ENCODE measurements at regions not wholly inside any gene's neighbourhood (a gene's known extent, or its start where the extent isn't known, plus 50 kb on each side); places are given as distances from the start of the nearest gene placed in this dataset.
A peak's percentile ranks its signal among the peaks of the same experiment; 100 is the strongest.

DNA sequence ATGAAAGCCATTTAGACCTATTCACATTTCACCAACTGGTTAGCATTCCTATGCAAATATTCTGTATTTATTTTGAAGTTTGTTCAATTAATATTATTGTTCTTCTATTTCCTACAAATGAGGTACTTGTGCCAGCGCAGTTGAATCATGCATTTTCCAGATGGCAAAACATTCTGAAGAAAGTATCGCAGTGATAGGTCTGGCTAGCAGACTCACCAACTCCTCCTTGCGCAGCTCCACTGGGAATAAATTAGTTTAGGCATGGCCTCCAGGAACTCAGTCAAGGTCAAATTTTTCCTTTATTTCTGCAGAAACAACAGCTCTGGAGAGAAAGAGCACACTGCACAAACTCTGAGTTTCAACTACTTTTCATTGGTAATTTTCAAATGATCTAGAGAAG, 437.7 kb downstream of the COL12A1 start:
- DNase-seq (ENCODE audit: low read depth), result no peak

GRCh38 chr6:74765486-74765885, 440.4 kb downstream of the COL12A1 start:
- DNase-seq (ENCODE audit: low read depth), result no peak

- no peak for DNase-seq (ENCODE audit: low read depth)
Measured at GRCh38 chr6:74764486-74764885, 441.4 kb downstream of the COL12A1 start.

DNA sequence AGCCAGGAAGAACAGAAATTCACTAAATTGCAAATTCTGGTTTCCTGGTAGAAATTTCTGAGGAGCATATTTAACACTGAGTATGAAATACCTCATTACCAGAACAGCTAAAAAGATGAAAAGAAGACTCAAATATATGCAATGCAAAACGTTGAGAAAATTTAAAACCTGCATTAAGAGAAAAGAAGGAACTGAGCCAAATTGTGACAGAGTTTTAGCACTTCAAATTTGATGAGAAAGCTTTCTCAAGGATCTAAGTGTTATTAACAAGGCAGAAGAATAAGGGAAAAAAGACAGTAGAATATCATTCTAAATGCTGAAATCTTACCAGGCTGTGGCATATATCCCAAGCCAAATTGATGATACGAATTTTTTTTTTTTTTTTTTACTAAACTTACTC, 443.0 kb downstream of the COL12A1 start:
- DNase-seq (ENCODE audit: low read depth), result no peak

DNA sequence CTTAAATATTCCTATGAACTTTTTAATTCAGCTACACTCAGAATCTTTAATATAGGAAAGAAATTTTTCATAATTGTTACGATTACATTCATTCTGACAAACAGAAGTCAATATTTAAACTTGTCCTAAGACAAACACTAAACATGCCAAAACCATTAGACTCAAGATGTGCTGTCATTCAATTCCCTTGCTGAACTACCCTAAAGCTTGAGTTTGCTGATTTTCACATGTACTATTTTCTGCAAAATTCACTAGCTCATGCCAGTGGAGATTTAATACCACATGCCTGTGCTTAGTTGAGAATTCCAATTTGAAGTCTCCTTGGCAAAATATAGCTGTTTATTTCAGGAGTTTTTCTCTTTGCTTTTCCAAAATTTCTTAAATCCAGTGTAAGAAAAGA, 448.0 kb downstream of the COL12A1 start:
- DNase-seq (ENCODE audit: low read depth), result no peak

GRCh38 chr6:74756923-74757322, 448.9 kb downstream of the COL12A1 start:
- DNase-seq (ENCODE audit: low read depth), result no peak

DNA sequence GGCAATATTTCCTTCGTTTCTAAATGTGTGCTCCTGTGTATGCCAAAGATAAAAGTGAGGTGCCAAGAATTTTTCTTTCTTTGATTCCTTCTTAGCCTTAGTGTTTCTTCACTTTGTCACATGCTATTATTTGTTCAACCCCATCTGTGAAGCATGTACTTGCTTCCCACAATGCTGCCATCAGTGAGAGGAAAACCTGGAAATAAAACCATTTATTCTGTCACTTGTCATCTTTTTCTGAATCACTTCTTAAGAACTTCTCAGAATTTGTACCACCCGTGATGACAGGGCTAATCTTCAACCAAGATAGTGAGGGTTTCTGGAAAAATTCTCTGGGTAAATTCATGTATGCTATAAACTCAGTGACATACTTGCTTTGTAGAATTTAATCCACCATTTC, 450.1 kb downstream of the COL12A1 start:
- no peak for DNase-seq (ENCODE audit: low read depth)

DNA sequence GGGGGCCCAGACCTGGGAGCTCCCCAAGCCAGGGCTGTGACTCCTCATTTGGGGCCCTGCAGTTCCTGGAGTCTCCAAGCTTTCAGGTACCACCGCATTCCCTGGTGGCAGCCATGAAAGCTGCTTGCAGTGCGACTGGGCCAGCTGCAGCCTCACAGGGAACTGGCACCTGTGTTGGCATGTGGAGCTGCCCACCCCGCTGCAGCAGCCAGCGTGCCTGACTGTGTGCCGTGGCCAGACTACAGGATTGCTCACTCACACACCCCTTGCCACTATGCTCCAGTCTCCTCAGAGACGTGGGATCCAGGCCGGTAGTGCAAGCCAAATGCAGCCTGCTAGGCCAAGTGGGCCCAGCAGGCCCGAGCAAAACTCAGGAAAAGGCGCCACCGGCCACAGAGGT, 450.7 kb downstream of the COL12A1 start:
- DNase-seq (ENCODE audit: low read depth), result no peak

GRCh38 chr6:74753883-74754600, 451.8 kb downstream of the COL12A1 start:
- DNase-seq (ENCODE audit: low read depth), result no peak

DNA sequence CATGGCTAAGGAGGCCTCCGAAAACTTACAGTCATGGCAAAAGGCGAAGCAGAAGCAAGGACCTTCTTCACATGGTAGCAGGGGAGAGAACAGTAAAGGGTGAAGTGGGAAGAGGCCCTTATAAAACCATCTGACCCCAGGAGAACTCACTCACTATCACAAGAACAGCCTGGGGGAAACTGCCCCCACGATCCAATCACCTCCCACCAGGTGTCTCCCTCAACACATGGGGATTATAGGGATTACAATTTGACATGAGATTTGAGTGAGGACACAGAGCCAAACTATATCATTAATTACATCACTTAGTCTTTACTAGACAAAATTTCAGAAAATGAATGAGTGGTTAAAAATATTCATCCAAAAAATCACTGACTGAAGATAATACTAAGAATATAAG, 453.6 kb downstream of the COL12A1 start:
- DNase-seq (ENCODE audit: low read depth), result no peak

DNA sequence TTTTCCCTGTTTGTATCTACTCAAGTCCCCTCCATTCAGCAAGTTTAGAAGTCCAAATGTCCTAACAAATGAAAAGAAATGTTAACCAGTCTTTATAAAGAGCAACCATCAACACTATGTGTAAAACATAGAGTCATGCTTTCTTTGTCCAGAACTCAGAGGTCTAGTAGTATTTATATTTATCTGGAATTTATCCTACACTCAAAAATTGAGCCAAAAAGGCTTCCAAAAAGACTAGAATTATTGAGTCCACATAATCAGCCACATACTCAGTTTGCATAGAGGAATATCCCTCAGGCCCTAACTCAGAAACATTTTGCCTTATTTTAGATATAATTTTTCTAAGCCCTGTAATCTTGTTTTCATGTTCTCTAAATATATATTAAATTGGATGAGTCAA, 455.0 kb downstream of the COL12A1 start:
- no peak for DNase-seq (ENCODE audit: low read depth)

GRCh38 chr6:74749211-74750147, 456.4 kb downstream of the COL12A1 start:
- no peak for DNase-seq (ENCODE audit: low read depth)

DNA sequence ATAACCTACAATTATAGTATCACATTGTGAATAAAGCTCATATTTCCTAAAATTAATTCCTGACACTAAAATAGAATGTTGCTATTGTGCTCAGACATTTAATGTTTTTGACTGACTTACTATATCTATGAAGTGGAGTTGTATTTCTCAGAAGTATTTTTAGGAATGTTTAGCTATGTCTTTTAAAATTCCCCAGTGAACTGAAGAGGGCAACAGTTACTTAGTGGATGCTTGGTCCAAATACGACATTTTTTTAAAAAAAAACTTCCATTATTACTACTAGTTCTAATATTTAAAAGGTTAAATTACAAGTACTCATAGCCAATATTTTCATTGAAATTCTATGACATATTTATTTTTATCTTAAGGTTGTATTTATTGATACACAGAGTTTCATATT, 460.2 kb downstream of the COL12A1 start:
- DNase-seq (ENCODE audit: low read depth), result no peak

GRCh38 chr6:74742793-74743508, 462.9 kb downstream of the COL12A1 start:
- no peak for DNase-seq (ENCODE audit: low read depth)

DNA sequence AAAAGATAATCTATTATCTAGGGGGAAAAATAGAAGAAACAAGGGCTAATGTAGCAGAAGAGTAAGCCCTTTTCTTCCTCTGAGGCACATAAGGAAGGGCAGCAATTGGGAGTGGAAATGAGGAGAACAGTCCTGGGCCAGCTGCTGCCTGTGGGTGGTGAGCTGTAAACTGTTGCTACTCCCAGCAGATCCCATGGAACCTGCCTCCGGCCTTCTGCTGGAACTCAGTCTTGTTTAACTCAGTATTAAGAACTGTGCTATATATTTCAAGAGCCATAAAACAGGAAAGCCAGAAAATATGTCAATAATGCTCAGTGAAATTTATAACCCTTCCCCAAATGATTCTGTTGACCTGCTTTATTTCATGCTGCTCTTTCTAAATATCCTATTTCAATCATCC, 464.2 kb downstream of the COL12A1 start:
- no peak for DNase-seq (ENCODE audit: low read depth)

DNA sequence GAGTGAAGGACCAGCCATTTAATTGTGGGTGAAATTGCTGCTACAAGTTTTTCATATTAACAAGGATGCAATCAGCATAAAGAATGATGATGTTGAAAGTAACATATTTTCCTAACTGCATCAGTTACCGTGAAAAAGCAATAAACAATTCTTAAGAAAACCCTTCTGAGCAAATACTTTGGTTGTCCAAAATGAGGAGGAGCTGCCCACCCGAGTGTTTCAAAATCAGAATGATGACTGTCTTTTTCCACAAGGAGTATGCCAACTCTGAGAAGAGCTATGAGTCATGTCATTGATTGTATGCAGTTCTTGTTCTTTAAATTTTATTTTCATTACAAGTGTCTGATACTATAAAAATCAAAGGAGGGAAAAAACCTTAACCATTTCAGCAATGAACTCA, 470.5 kb downstream of the COL12A1 start:
- peak; percentile 45 for DNase-seq (ENCODE audit: low read depth)

- DNase-seq (ENCODE audit: low read depth), result no peak
Measured at GRCh38 chr6:74734901-74735300, 471.0 kb downstream of the COL12A1 start.

DNA sequence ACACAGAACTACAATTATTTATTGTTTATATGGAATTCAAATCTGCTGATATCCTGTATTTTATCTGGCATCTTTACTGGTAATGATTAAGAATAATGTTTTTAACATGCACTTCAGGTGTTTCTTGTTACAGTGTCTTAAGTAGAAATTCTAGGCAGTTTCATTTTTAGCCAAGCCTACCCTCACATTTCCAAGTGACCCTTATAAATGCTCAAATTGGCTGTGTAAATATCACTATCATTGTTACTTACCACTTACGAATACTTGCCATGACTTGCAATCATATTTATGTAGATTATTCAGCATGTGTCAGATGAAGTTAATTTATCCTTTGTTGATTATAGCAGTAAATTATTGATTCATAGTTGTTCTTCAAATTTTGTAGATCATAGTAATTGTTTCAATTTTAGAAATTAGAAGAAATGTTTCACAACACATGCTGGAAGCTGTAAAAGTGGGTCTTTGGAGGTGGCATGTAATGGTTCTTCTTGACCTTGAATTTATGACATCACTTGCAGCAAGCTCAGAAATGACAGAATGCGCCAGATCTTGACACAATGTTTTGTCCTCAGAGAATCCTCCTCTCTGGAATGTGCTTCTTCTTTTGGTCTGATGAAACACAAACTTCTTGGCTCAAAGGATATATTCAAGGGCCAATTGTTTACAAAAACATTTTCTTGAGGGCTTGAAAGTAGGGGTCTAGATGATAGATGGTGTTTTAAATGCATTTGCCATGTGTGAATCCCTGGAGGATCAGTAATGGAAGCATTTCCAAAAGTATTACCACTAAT, 471.8 kb downstream of the COL12A1 start:
- no peak for DNase-seq (ENCODE audit: low read depth)

DNA sequence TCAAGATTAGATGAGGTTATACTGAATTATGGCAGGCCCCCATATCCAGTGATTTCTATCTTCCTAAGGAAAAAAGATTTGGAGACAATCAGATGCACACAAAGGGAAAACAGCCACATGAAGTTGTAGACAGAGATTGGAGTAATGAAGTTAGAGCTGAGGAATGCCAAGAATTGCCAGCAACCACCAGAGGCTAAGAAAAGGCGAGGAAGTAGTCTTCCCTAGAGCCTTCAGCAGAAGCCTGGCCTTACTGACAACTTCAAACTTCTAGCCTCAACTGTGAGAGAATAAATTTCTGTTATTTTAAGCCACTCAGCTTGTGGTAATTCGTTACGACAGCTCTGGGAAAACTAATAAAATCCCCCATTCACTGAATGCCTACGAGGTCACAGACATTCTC, 473.9 kb downstream of the COL12A1 start:
- peak; percentile 26 for DNase-seq (ENCODE audit: low read depth)

DNA sequence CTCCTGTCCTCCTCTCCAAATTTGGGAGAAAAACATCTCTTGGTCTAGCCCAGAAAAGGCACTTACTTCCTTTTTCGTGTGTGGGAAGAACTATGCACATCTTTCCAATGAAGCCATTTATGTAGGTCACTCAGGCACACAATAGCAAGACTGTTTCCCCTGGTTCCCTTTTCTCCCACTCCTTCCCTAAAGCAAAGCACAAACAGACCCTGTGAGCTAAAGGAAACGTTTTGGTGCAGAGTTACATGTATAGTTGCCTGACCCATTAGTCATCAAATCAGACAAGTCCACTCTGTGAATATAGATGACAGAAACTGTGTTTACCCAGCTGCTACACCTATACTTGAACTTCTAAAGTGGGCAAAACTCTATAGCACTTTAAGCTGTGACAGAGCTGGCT, 474.6 kb downstream of the COL12A1 start:
- DNase-seq (ENCODE audit: low read depth), result peak; percentile 55

GRCh38 chr6:74720923-74721322, 484.9 kb downstream of the COL12A1 start:
- no peak for DNase-seq (ENCODE audit: low read depth)

GRCh38 chr6:74717591-74717990, 488.3 kb downstream of the COL12A1 start:
- no peak for DNase-seq (ENCODE audit: low read depth)
